ENCODE measurements at regions not wholly inside any gene's neighbourhood (a gene's known extent, or its start where the extent isn't known, plus 50 kb on each side); places are given as distances from the start of the nearest gene placed in this dataset.

- DNase-seq (ENCODE audit: low read depth) = no peak
- no peak overlapping the region for H3K4me3 ChIP-seq (ENCODE audit: low read depth, low read length)
- TF ChIP-seq CTCF (IDR thresholded peaks at IDR 0.05; ENCODE audit: insufficient read depth, low read depth, low read length) = no peak
Measured at GRCh38 chr2:181384923-181385322, 72.3 kb upstream of the ITGA4 start.

- no peak for TF ChIP-seq CTCF (IDR thresholded peaks at IDR 0.05; ENCODE audit: insufficient read depth, low read depth, low read length)
Measured at GRCh38 chr2:181389524-181389923, 67.7 kb upstream of the ITGA4 start.

GRCh38 chr2:181393472-181393871 is 63.7 kb upstream of the ITGA4 start:
- TF ChIP-seq CTCF (IDR thresholded peaks at IDR 0.05; ENCODE audit: insufficient read depth, low read depth, low read length) = no peak
- H3K4me3 ChIP-seq (ENCODE audit: low read depth, low read length) = no peak overlapping the region
- peak; percentile 56 for DNase-seq (ENCODE audit: low read depth)

More at GRCh38 chr2:181389524-181389923, 67.7 kb upstream of the ITGA4 start:
- DNase-seq (ENCODE audit: low read depth) = no peak
- H3K4me3 ChIP-seq (ENCODE audit: low read depth, low read length) = no peak overlapping the region

- DNase-seq (ENCODE audit: low read depth) = no peak
- no peak for TF ChIP-seq CTCF (IDR thresholded peaks at IDR 0.05; ENCODE audit: insufficient read depth, low read depth, low read length)
- H3K4me3 ChIP-seq (ENCODE audit: low read depth, low read length) = no peak overlapping the region
Measured at GRCh38 chr2:181394741-181395437, 62.3 kb upstream of the ITGA4 start.

- no peak overlapping the region for H3K4me3 ChIP-seq (ENCODE audit: low read depth, low read length)
- no peak for DNase-seq (ENCODE audit: low read depth)
- no peak for TF ChIP-seq CTCF (IDR thresholded peaks at IDR 0.05; ENCODE audit: insufficient read depth, low read depth, low read length)
Measured at GRCh38 chr2:181395851-181396250, 61.3 kb upstream of the ITGA4 start.

- no peak overlapping the region for H3K4me3 ChIP-seq (ENCODE audit: low read depth, low read length)
- peak; percentile 73 for DNase-seq (ENCODE audit: low read depth)
- TF ChIP-seq CTCF (IDR thresholded peaks at IDR 0.05; ENCODE audit: insufficient read depth, low read depth, low read length) = no peak
Measured at GRCh38 chr2:181396256-181397123, 60.7 kb upstream of the ITGA4 start.
